ENCODE measurements at regions not wholly inside any gene's neighbourhood (a gene's known extent, or its start where the extent isn't known, plus 50 kb on each side); places are given as distances from the start of the nearest gene placed in this dataset.

GRCh38 chr5:58025809-58026208 lies 434.1 kb downstream of the PLK2 start:
- Histone ChIP-seq H3K27ac (no peak overlapping the region), H3K36me3 (no peaks in the 10 kb centered on the region), H3K9me3 (no peaks in the 10 kb centered on the region), H3K4me3 (no peak overlapping the region), H3K4me1 (peaks cover 0 to 4% (median 0%) of the 10 kb centered on the region in 4 donors), H3K27me3 (no peaks in the 10 kb centered on the region)
- WGBS, 5 donors, result 44 to 100% (median 97%) methylated on average over 1 of the region's 1 CpG
- intact Hi-C loops (cut with DNase I; ENCODE audit: low total_unique reads), result no loop called here
- TF ChIP-seq EP300 (IDR thresholded peaks at IDR 0.05) (no peak), POLR2AphosphoS5 (IDR thresholded peaks at IDR 0.05) (no peak), CTCF (IDR thresholded peaks at IDR 0.05) (no peak), POLR2A (IDR thresholded peaks at IDR 0.05) (no peak)
- DNase-seq, result no peak

GRCh38 chr5:58024151-58024550 lies 435.7 kb downstream of the PLK2 start:
- DNase-seq, result no peak
- no peak for TF ChIP-seq POLR2A (IDR thresholded peaks at IDR 0.05)
- TF ChIP-seq POLR2AphosphoS5 (IDR thresholded peaks at IDR 0.05), result no peak
- TF ChIP-seq EP300 (IDR thresholded peaks at IDR 0.05), result no peak
- no peak for TF ChIP-seq CTCF (IDR thresholded peaks at IDR 0.05)
- no peak overlapping the region for H3K27ac ChIP-seq

GRCh38 chr5:58022055-58022454 lies 437.8 kb downstream of the PLK2 start:
- TF ChIP-seq CTCF (IDR thresholded peaks at IDR 0.05) (no peak), POLR2A (IDR thresholded peaks at IDR 0.05) (no peak), POLR2AphosphoS5 (IDR thresholded peaks at IDR 0.05) (no peak), EP300 (IDR thresholded peaks at IDR 0.05) (no peak)
- H3K9me3 ChIP-seq, result no peaks in the 10 kb centered on the region
- intact Hi-C loops (cut with DNase I; ENCODE audit: low total_unique reads), result no loop called here
- H3K4me3 ChIP-seq, result no peak overlapping the region
- H3K36me3 ChIP-seq, result no peaks in the 10 kb centered on the region
- WGBS, 5 donors, result 33 to 72% (median 59%) methylated on average over 2 of the region's 2 CpGs
- DNase-seq, result peak in 1 of 2 donors; percentile 5
- H3K27ac ChIP-seq, result peak overlapping the region in 2 of 5 donors; percentile 8 to 11
- H3K4me1 ChIP-seq, result peaks cover 0 to 4% (median 0%) of the 10 kb centered on the region in 4 donors
- H3K27me3 ChIP-seq, result no peaks in the 10 kb centered on the region

More at GRCh38 chr5:58024151-58024550, 435.7 kb downstream of the PLK2 start:
- intact Hi-C loops (cut with DNase I; ENCODE audit: low total_unique reads), result no loop called here
- WGBS, 5 donors, result 0 to 52% (median 0%) methylated on average over 1 of the region's 1 CpG
- peaks cover 0 to 4% (median 0%) of the 10 kb centered on the region in 4 donors for H3K4me1 ChIP-seq
- no peaks in the 10 kb centered on the region for H3K9me3 ChIP-seq
- no peak overlapping the region for H3K4me3 ChIP-seq
- no peaks in the 10 kb centered on the region for H3K36me3 ChIP-seq
- H3K27me3 ChIP-seq, result no peaks in the 10 kb centered on the region

GRCh38 chr5:58021466-58021865 lies 438.4 kb downstream of the PLK2 start:
- no peaks in the 10 kb centered on the region for H3K27me3 ChIP-seq
- peaks cover 0 to 4% (median 0%) of the 10 kb centered on the region in 4 donors for H3K4me1 ChIP-seq
- TF ChIP-seq CTCF (IDR thresholded peaks at IDR 0.05), result no peak
- TF ChIP-seq POLR2AphosphoS5 (IDR thresholded peaks at IDR 0.05), result no peak
- no peak for TF ChIP-seq POLR2A (IDR thresholded peaks at IDR 0.05)
- TF ChIP-seq EP300 (IDR thresholded peaks at IDR 0.05), result no peak
- no peak for DNase-seq
- H3K4me3 ChIP-seq, result no peak overlapping the region
- intact Hi-C loops (cut with DNase I; ENCODE audit: low total_unique reads), result no loop called here
- H3K9me3 ChIP-seq, result no peaks in the 10 kb centered on the region
- no peaks in the 10 kb centered on the region for H3K36me3 ChIP-seq
- WGBS, 5 donors, result 51 to 66% (median 63%) methylated on average over 3 of the region's 3 CpGs
- peak overlapping the region in 2 of 5 donors; percentile 8 to 11 for H3K27ac ChIP-seq

Measured in stomach (tissue), 8 donors.